Thoracic aorta (tissue), 2 donors: ENCODE measurements at regions not wholly inside any gene's neighbourhood (a gene's known extent, or its start where the extent isn't known, plus 50 kb on each side); places are given as distances from the start of the nearest gene placed in this dataset.

Source experiments
- ATAC-seq: fragments of 150-250 bp; one replicate; pipeline ENCODE4 v1.8.0; 2017; ENCODE audit warnings: low read depth; ENCODE audit not compliant: insufficient number of reproducible peaks, low FRiP score
- DNase-seq: peaks from one replicate; pipeline ENCODE4 v3.0.0-alpha.2; 2020; ENCODE audit warnings: low spot score
- H3K27ac ChIP-seq, 2 donors: fragments of 200-600 bp; sonication (generic); 1 replicate in 1 of 2; 2 replicates in 1 of 2; pipeline ENCODE4 v1.5.1; 2016; ENCODE audit warnings: mild to moderate bottlenecking in 2 of 2, moderate library complexity in 2 of 2
- H3K27me3 ChIP-seq: fragments of 200-600 bp; sonication (generic); replicated peaks from 2 replicates; pipeline ENCODE4 v1.6.0; 2016; ENCODE audit warnings: mild to moderate bottlenecking; ENCODE audit not compliant: insufficient read depth
- H3K36me3 ChIP-seq: fragments of 200-600 bp; sonication (generic); one replicate; pipeline ENCODE4 v1.5.1; 2016
- H3K4me1 ChIP-seq, 2 donors: fragments of 200-600 bp; sonication (generic); 1 replicate in 1 of 2; 2 replicates in 1 of 2; pipeline versions ENCODE4 v1.5.1 to v1.6.0; 2016; ENCODE audit warnings: low read depth in 2 of 2, mild to moderate bottlenecking in 1 of 2; ENCODE audit not compliant: control insufficient read depth in 1 of 2
- H3K4me3 ChIP-seq: fragments of 200-600 bp; sonication (generic); 2 replicates; pipeline ENCODE4 v1.5.1; 2016; ENCODE audit warnings: mild to moderate bottlenecking
- H3K9me3 ChIP-seq: fragments of 200-600 bp; sonication (generic); 2 replicates; pipeline ENCODE4 v1.5.1; 2016
- CTCF ChIP-seq: fragments of 200-600 bp; sonication (generic); IDR thresholded peaks from one replicate; pipeline ENCODE4 v1.5.1; 2019; ENCODE audit warnings: antibody characterized with exemption

- Histone ChIP-seq H3K27ac (no peak overlapping the region), H3K36me3 (no peaks in the 10 kb centered on the region), H3K4me3 (no peak overlapping the region), H3K27me3 (no peaks in the 10 kb centered on the region), H3K4me1 (no peaks in the 10 kb centered on the region), H3K9me3 (no peaks in the 10 kb centered on the region)
- TF ChIP-seq CTCF, result no peak
- ATAC-seq (no peak), DNase-seq (no peak)
Observed at GRCh38 chr17:15161395-15161794, 103.7 kb downstream of the PMP22 start.

DNA sequence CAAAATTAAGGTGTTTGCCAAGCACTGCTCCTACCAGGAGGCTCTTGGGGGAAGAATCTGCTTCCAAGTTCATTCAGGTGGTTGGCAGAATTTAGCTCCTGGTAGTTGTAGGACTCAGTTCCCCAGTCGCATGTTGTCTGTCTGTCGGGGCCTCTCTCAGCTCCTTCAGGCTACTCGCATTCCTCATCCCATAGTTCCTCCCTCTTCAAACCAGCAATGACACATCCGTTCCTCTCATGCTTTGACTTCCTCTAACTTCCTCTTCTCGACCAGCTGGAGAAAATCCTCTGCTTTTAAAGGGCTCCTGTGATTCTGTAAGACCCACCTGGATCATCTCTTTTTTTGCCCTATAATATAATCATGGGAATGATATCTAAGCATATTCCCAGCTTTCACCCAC is 108.1 kb downstream of the PMP22 start:
- Histone ChIP-seq H3K4me3 (no peak overlapping the region), H3K27me3 (no peaks in the 10 kb centered on the region), H3K36me3 (no peaks in the 10 kb centered on the region), H3K9me3 (no peaks in the 10 kb centered on the region), H3K27ac (no peak overlapping the region), H3K4me1 (no peaks in the 10 kb centered on the region)
- TF ChIP-seq CTCF, result no peak
- DNase-seq (no peak), ATAC-seq (no peak)

GRCh38 chr17:15154618-15155017 is 110.5 kb downstream of the PMP22 start:
- no peak overlapping the region for H3K27ac ChIP-seq
- no peak overlapping the region for H3K4me3 ChIP-seq
- no peaks in the 10 kb centered on the region for H3K27me3 ChIP-seq
- no peaks in the 10 kb centered on the region for H3K9me3 ChIP-seq
- no peak for TF ChIP-seq CTCF
- ATAC-seq, result no peak
- DNase-seq, result no peak
- H3K4me1 ChIP-seq, result no peaks in the 10 kb centered on the region
- H3K36me3 ChIP-seq, result no peaks in the 10 kb centered on the region

DNA sequence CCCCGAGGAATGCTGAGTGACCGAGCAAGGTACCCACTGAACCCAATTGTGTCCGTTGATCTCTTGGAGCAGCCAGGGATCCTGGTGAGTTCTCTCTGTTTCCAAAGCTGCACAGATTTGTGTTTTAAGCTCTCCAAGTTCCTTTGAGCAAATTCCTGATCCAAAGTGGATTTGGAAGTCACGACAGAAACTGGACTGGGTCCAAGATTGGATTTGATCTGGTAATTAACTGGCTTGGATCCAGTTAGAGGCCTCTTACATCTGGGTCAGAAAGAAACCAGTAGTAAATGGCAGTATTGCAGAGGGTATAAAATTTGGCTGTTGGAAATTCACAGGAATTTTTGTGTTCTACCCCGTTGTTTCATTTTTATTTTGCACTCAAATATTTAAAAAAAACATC is 119.5 kb downstream of the PMP22 start:
- DNase-seq (no peak), ATAC-seq (no peak)
- no peaks in the 10 kb centered on the region for H3K4me1 ChIP-seq
- no peaks in the 10 kb centered on the region for H3K9me3 ChIP-seq
- H3K36me3 ChIP-seq, result no peaks in the 10 kb centered on the region
- H3K27me3 ChIP-seq, result no peaks in the 10 kb centered on the region
- H3K4me3 ChIP-seq, result no peak overlapping the region
- no peak overlapping the region for H3K27ac ChIP-seq
- TF ChIP-seq CTCF, result no peak

GRCh38 chr17:15143524-15143923 is 121.6 kb downstream of the PMP22 start:
- no peak for DNase-seq
- ATAC-seq, result no peak
- H3K9me3 ChIP-seq, result no peaks in the 10 kb centered on the region

More at GRCh38 chr17:15143524-15143923, 121.6 kb downstream of the PMP22 start:
- H3K27me3 ChIP-seq, result no peaks in the 10 kb centered on the region
- no peak overlapping the region for H3K27ac ChIP-seq
- H3K36me3 ChIP-seq, result no peaks in the 10 kb centered on the region
- no peak for TF ChIP-seq CTCF
- no peaks in the 10 kb centered on the region for H3K4me1 ChIP-seq
- no peak overlapping the region for H3K4me3 ChIP-seq
